Erythroblast (primary cell): ENCODE measurements at regions not wholly inside any gene's neighbourhood (a gene's known extent, or its start where the extent isn't known, plus 50 kb on each side); places are given as distances from the start of the nearest gene placed in this dataset.
"Not testable (repeated sequence)": the region's sequence is repeated elsewhere in the genome, so short reads cannot be mapped to it uniquely, and the experiment has no call there.

Source experiments
- GATA1 ChIP-seq: IDR thresholded peaks from 2 replicates; pipeline ENCODE4 v1.6.1; 2011; ENCODE audit warnings: low read depth, mild to moderate bottlenecking, control low read depth, low read length, moderate library complexity
- POLR2A ChIP-seq: IDR thresholded peaks from 2 replicates; pipeline ENCODE4 v1.6.1; 2011; ENCODE audit warnings: mild to moderate bottlenecking, low read length

- not testable (repeated sequence) for TF ChIP-seq POLR2A, GATA1
These were observed 204.4 kb upstream of the SSTR4 start for GRCh38 chr20:22830715-22831114.
